Smooth muscle cell (in vitro differentiated cells): ENCODE measurements at regions not wholly inside any gene's neighbourhood (a gene's known extent, or its start where the extent isn't known, plus 50 kb on each side); places are given as distances from the start of the nearest gene placed in this dataset.

Source experiments
- DNase-seq: peaks from one replicate; lab custom pipeline; 2025; ENCODE audit not compliant: unreplicated experiment; lab: John Stamatoyannopoulos, UW
- H2AFZ ChIP-seq: fragments of 200-600 bp; sonication (generic); 2 replicates; pipeline ENCODE4 v1.6.0; 2016; ENCODE audit warnings: antibody characterized with exemption, low read depth, mild to moderate bottlenecking
- H3F3A ChIP-seq: fragments of 200-600 bp; sonication (generic); 2 replicates; pipeline ENCODE4 v1.6.0; 2017; ENCODE audit warnings: antibody characterized with exemption, low read depth
- H3K27ac ChIP-seq: fragments of 200-600 bp; sonication (generic); 2 replicates; pipeline ENCODE4 v1.5.1; 2016; ENCODE audit warnings: low read depth, mild to moderate bottlenecking
- H3K27me3 ChIP-seq: fragments of 200-600 bp; sonication (generic); 2 replicates; pipeline ENCODE4 v1.6.1; 2016; ENCODE audit warnings: low read depth, mild to moderate bottlenecking
- H3K36me3 ChIP-seq: fragments of 200-600 bp; sonication (generic); 2 replicates; pipeline ENCODE4 v1.5.1; 2016; ENCODE audit warnings: low read depth
- H3K4me1 ChIP-seq: fragments of 200-600 bp; sonication (generic); 2 replicates; pipeline ENCODE4 v1.5.1; 2016; ENCODE audit warnings: low read depth
- H3K4me2 ChIP-seq: fragments of 200-600 bp; sonication (generic); 2 replicates; pipeline ENCODE4 v1.6.0; 2016; ENCODE audit warnings: mild to moderate bottlenecking
- H3K4me3 ChIP-seq: fragments of 200-600 bp; sonication (generic); 2 replicates; pipeline ENCODE4 v1.5.1; 2016; ENCODE audit warnings: mild to moderate bottlenecking
- H3K79me2 ChIP-seq: fragments of 200-600 bp; sonication (generic); 2 replicates; pipeline ENCODE4 v1.6.0; 2016; ENCODE audit warnings: low read depth, mild to moderate bottlenecking
- H3K9ac ChIP-seq: fragments of 200-600 bp; sonication (generic); 2 replicates; pipeline ENCODE4 v1.6.0; 2016; ENCODE audit warnings: low read depth
- H3K9me3 ChIP-seq: fragments of 200-600 bp; sonication (generic); replicated peaks from 2 replicates; pipeline ENCODE4 v1.5.1; 2016; ENCODE audit warnings: low read depth
- H4K20me1 ChIP-seq: fragments of 200-600 bp; sonication (generic); 2 replicates; pipeline ENCODE4 v1.6.0; 2016; ENCODE audit warnings: low read depth
- CTCF ChIP-seq: fragments of 200-600 bp; sonication (generic); IDR thresholded peaks from 2 replicates; pipeline ENCODE4 v1.5.1; 2017; ENCODE audit warnings: borderline replicate concordance, mild to moderate bottlenecking, antibody characterized with exemption; ENCODE audit not compliant: insufficient read depth, poor library complexity, severe bottlenecking
- WGBS: methylation state at CpG from one replicate; pipeline ENCODE4 v1.1.7; 2016; ENCODE audit warnings: low lambda C conversion rate; 5-methylcytosine and 5-hydroxymethylcytosine counted together

- Histone ChIP-seq H3K79me2 (no peaks in the 10 kb centered on the region), H3K4me2 (no peak overlapping the region), H3K9ac (no peak overlapping the region), H3K27ac (no peak overlapping the region), H3K36me3 (no peaks in the 10 kb centered on the region), H3K27me3 (no peaks in the 10 kb centered on the region), H3K9me3 (no peaks in the 10 kb centered on the region), H2AFZ (no peak overlapping the region), H4K20me1 (no peaks in the 10 kb centered on the region), H3K4me3 (no peak overlapping the region), H3K4me1 (no peaks in the 10 kb centered on the region), H3F3A (no peaks in the 10 kb centered on the region)
- no peak for TF ChIP-seq CTCF
- DNase-seq, result no peak
Measured at GRCh38 chr4:130393231-130393630, 1297.3 kb downstream of the C4orf33 start.

- TF ChIP-seq CTCF, result no peak
- Histone ChIP-seq H4K20me1 (no peaks in the 10 kb centered on the region), H3K9ac (no peak overlapping the region), H3F3A (no peaks in the 10 kb centered on the region), H3K79me2 (no peaks in the 10 kb centered on the region), H3K4me2 (no peak overlapping the region), H3K9me3 (no peaks in the 10 kb centered on the region), H2AFZ (no peak overlapping the region), H3K36me3 (no peaks in the 10 kb centered on the region), H3K4me3 (no peak overlapping the region), H3K27me3 (no peaks in the 10 kb centered on the region), H3K4me1 (no peaks in the 10 kb centered on the region), H3K27ac (no peak overlapping the region)
- DNase-seq, result no peak
- WGBS, result 72% methylated on average over 3 of the region's 3 CpGs
Measured at GRCh38 chr4:130393642-130394041, 1297.7 kb downstream of the C4orf33 start.

- no peak overlapping the region for H3K27ac ChIP-seq
- H3K36me3 ChIP-seq, result no peaks in the 10 kb centered on the region
- no peak overlapping the region for H3K9ac ChIP-seq
- TF ChIP-seq CTCF, result no peak
- DNase-seq, result no peak
- no peaks in the 10 kb centered on the region for H3K79me2 ChIP-seq
- no peak overlapping the region for H3K4me2 ChIP-seq
- WGBS, result 71% methylated on average over 2 of the region's 2 CpGs
- no peaks in the 10 kb centered on the region for H3F3A ChIP-seq
- H4K20me1 ChIP-seq, result no peaks in the 10 kb centered on the region
- H2AFZ ChIP-seq, result no peak overlapping the region
- H3K4me1 ChIP-seq, result no peaks in the 10 kb centered on the region
- H3K27me3 ChIP-seq, result no peaks in the 10 kb centered on the region
- no peak overlapping the region for H3K4me3 ChIP-seq
- no peaks in the 10 kb centered on the region for H3K9me3 ChIP-seq
Measured at GRCh38 chr4:130395871-130396270, 1299.9 kb downstream of the C4orf33 start.

- DNase-seq, result no peak
- TF ChIP-seq CTCF, result no peak
- H3F3A ChIP-seq, result no peaks in the 10 kb centered on the region
- H4K20me1 ChIP-seq, result no peaks in the 10 kb centered on the region
- H3K4me3 ChIP-seq, result no peak overlapping the region
- no peak overlapping the region for H3K4me2 ChIP-seq
- no peaks in the 10 kb centered on the region for H3K4me1 ChIP-seq
- no peaks in the 10 kb centered on the region for H3K9me3 ChIP-seq
- H2AFZ ChIP-seq, result no peak overlapping the region
- 93% methylated on average over 3 of the region's 3 CpGs for WGBS
- H3K9ac ChIP-seq, result no peak overlapping the region
- no peaks in the 10 kb centered on the region for H3K79me2 ChIP-seq
- no peak overlapping the region for H3K27ac ChIP-seq
- H3K27me3 ChIP-seq, result no peaks in the 10 kb centered on the region
- no peaks in the 10 kb centered on the region for H3K36me3 ChIP-seq
Measured at GRCh38 chr4:130403221-130403620, 1307.3 kb downstream of the C4orf33 start.
